Activated CD4-positive, alpha-beta memory T cell treated with anti-CD3 and anti-CD28 coated beads for 36 hours (primary cell): ENCODE measurements at regions not wholly inside any gene's neighbourhood (a gene's known extent, or its start where the extent isn't known, plus 50 kb on each side); places are given as distances from the start of the nearest gene placed in this dataset.
"Not testable (repeated sequence)": the region's sequence is repeated elsewhere in the genome, so short reads cannot be mapped to it uniquely, and the experiment has no call there.

Experiments used
- CTCF ChIA-PET: fragments of 350-600 bp; sonication (Branson Sonifier 250); formaldehyde crosslinking; loops from one replicate; lab custom pipeline; 2021; ENCODE audit warnings: antibody characterized with exemption, inconsistent platforms; lab: Charles Lee
- POLR2A ChIA-PET: fragments of 350-600 bp; sonication (Branson Sonifier 250); formaldehyde crosslinking; loops from one replicate; lab custom pipeline; 2021; ENCODE audit warnings: antibody characterized with exemption; lab: Charles Lee
- DNase-seq: peaks from one replicate; pipeline ENCODE4 v3.0.0-alpha.2; 2020
- H3K27ac Mint-ChIP-seq: one replicate; pipeline ENCODE4 v1.8.0; 2021; ENCODE audit warnings: mixed read lengths
- H3K27me3 Mint-ChIP-seq: one replicate; pipeline ENCODE4 v1.8.0; 2021; ENCODE audit warnings: mixed read lengths
- H3K36me3 Mint-ChIP-seq: one replicate; pipeline ENCODE4 v1.8.0; 2021; ENCODE audit warnings: mixed read lengths
- H3K4me1 Mint-ChIP-seq: one replicate; pipeline ENCODE4 v1.8.0; 2021; ENCODE audit warnings: low read depth, mixed read lengths
- H3K4me3 Mint-ChIP-seq: one replicate; pipeline ENCODE4 v1.8.0; 2021; ENCODE audit warnings: mild to moderate bottlenecking, mixed read lengths
- H3K9me3 Mint-ChIP-seq: one replicate; pipeline ENCODE4 v1.8.0; 2021; ENCODE audit warnings: mixed read lengths
- intact Hi-C: fragments of 100-400 bp; cut with micrococcal nuclease; formaldehyde crosslinking; loops from one replicate; pipeline ENCODE4 v1.15.1; 2023

- H3K27ac Mint-ChIP-seq: no peak overlapping the region
- ChIA-PET CTCF (no interaction called here), POLR2A (no interaction called here)
- H3K4me3 Mint-ChIP-seq: no peak overlapping the region
- no peaks in the 10 kb centered on the region for H3K4me1 Mint-ChIP-seq
- H3K9me3 Mint-ChIP-seq: peaks cover 24% of the 10 kb centered on the region
- H3K36me3 Mint-ChIP-seq: no peaks in the 10 kb centered on the region
- no peaks in the 10 kb centered on the region for H3K27me3 Mint-ChIP-seq
- intact Hi-C loops: no loop called here
- no peak for DNase-seq
Measured at GRCh38 chr16:59864981-59865666, 1131.0 kb upstream of the GOT2 start.

GRCh38 chr16:59859676-59860402, 1125.7 kb upstream of the GOT2 start:
- Mint-ChIP-seq H3K27me3 (no peaks in the 10 kb centered on the region), H3K4me3 (no peak overlapping the region), H3K27ac (no peak overlapping the region), H3K9me3 (peaks cover 23% of the 10 kb centered on the region), H3K36me3 (no peaks in the 10 kb centered on the region), H3K4me1 (no peaks in the 10 kb centered on the region)
- no peak for DNase-seq
- CTCF ChIA-PET: no interaction called here
- POLR2A ChIA-PET: no interaction called here
- intact Hi-C loops: no loop called here

DNA sequence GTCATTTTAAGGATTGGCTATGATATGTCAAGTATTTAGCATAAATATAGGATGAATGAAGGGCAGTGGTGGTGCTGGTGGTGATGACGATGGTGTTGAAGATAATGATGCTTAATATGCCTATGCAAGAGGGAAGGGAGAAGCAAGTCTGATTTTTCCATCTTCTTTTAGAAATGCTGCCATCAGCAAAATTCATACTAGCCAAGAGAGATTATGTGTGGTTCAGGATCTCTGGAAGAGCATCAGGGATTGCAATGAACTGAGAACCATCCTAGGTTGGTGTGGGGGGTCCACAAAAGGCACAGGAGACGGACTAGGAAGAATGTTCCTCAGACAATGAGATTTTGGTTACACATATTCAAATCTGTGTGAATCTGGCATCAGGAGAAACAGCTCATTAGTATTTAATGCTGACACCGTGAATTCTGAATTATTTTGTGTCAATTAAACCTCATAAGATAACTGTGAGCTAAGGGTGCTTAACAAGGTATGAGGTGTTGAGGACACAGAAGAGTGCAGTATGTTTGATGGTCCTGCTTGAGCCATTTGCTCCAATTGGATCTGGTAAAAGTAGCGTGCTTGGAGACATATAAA, 1120.8 kb upstream of the GOT2 start:
- ChIA-PET CTCF (no interaction called here), POLR2A (no interaction called here)
- H3K4me1 Mint-ChIP-seq: no peaks in the 10 kb centered on the region
- DNase-seq: no peak
- intact Hi-C loops: no loop called here
- no peaks in the 10 kb centered on the region for H3K36me3 Mint-ChIP-seq
- no peaks in the 10 kb centered on the region for H3K27me3 Mint-ChIP-seq
- peaks cover 30% of the 10 kb centered on the region for H3K9me3 Mint-ChIP-seq
- no peak overlapping the region for H3K4me3 Mint-ChIP-seq
- no peak overlapping the region for H3K27ac Mint-ChIP-seq

- intact Hi-C loops: no loop called here
- Mint-ChIP-seq H3K36me3 (no peaks in the 10 kb centered on the region), H3K27ac (no peak overlapping the region), H3K4me3 (no peak overlapping the region), H3K9me3 (peaks cover 32% of the 10 kb centered on the region), H3K27me3 (no peaks in the 10 kb centered on the region), H3K4me1 (no peaks in the 10 kb centered on the region)
- no peak for DNase-seq
- POLR2A ChIA-PET: no interaction called here
- CTCF ChIA-PET: no interaction called here
Measured at GRCh38 chr16:59849716-59850115, 1115.6 kb upstream of the GOT2 start.

- Mint-ChIP-seq H3K27me3 (no peaks in the 10 kb centered on the region), H3K4me1 (no peaks in the 10 kb centered on the region), H3K27ac (no peak overlapping the region), H3K4me3 (no peak overlapping the region), H3K36me3 (no peaks in the 10 kb centered on the region), H3K9me3 (peaks cover 32% of the 10 kb centered on the region)
- CTCF ChIA-PET: no interaction called here
- intact Hi-C loops: no loop called here
- DNase-seq: no peak
- POLR2A ChIA-PET: no interaction called here
Measured at GRCh38 chr16:59848296-59848695, 1114.2 kb upstream of the GOT2 start.

DNA sequence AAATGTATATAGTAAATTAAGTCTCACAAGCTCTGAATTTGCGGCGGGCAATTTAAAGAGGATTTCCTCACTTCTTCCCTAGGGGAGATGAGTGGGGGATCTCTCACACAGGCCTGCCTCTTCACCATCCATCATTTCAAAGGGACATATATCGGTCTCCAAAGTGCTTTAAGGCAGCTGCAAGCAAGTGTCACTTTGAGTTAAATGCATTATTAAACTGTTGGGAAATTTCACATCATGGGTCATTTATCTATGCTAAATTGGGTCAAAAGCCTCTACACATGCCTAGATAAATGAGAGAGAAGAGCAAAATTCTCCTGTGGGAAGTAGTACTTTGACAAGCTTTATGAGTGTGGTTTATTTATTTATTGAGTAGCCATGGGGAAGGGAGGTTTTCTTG, 1106.1 kb upstream of the GOT2 start:
- intact Hi-C loops: no loop called here
- no peak for DNase-seq
- Mint-ChIP-seq H3K36me3 (peaks cover 2% of the 10 kb centered on the region), H3K9me3 (peaks cover 33% of the 10 kb centered on the region), H3K27ac (no peak overlapping the region), H3K4me1 (no peaks in the 10 kb centered on the region), H3K4me3 (no peak overlapping the region), H3K27me3 (no peaks in the 10 kb centered on the region)
- ChIA-PET CTCF (no interaction called here), POLR2A (no interaction called here)

GRCh38 chr16:59826767-59827166, 1092.7 kb upstream of the GOT2 start:
- Mint-ChIP-seq H3K4me3 (no peak overlapping the region), H3K36me3 (no peaks in the 10 kb centered on the region), H3K9me3 (peaks cover 23% of the 10 kb centered on the region), H3K27me3 (no peaks in the 10 kb centered on the region), H3K27ac (no peak overlapping the region), H3K4me1 (no peaks in the 10 kb centered on the region)
- POLR2A ChIA-PET: no interaction called here
- DNase-seq: no peak
- intact Hi-C loops: no loop called here
- CTCF ChIA-PET: no interaction called here

DNA sequence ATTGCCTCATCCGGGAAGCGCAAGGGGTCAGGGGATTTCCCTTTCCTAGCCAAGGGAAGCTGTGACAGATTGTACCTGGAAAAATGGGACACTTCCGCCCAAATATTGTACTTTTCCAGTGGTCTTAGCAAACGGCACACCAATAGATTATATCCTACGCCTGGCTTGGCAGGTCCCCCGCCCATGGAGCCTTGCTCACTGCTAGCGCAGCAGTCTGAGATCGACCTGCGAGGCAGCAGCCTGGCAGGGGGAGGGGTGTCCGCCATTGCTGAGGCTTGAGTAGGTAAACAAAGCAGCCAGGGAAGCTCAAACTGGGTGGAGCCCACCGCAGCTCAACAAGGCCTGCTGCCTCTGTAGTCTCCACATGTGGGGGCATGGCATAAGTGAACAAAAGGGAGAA, 1075.4 kb upstream of the GOT2 start:
- H3K27ac Mint-ChIP-seq, DNase-seq, H3K4me1 Mint-ChIP-seq, H3K27me3 Mint-ChIP-seq, H3K36me3 Mint-ChIP-seq, POLR2A ChIA-PET, H3K4me3 Mint-ChIP-seq, CTCF ChIA-PET, intact Hi-C loops: not testable (repeated sequence)
- peaks cover 51% of the 10 kb centered on the region for H3K9me3 Mint-ChIP-seq

DNA sequence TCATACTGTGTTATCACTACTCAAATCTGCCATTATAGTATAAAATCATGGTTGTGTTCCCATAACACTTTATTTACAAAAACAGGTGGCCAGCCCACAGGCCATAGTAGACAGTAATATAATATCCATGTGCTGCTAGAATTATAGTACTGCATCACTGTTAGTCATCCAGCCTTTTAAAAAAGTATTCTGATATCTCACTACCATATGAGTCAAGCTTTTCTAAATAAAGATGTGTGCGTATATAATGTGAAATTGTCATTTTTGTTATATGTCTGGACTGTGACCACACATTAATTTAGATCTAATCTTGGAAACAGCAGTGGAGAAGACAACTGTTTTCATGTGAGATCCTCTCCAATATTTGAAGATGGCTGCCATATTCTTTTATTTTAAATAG, 1049.1 kb upstream of the GOT2 start:
- Mint-ChIP-seq H3K4me1 (no peaks in the 10 kb centered on the region), H3K36me3 (no peaks in the 10 kb centered on the region), H3K27ac (no peak overlapping the region), H3K4me3 (no peak overlapping the region), H3K9me3 (peaks cover 31% of the 10 kb centered on the region), H3K27me3 (no peaks in the 10 kb centered on the region)
- POLR2A ChIA-PET: no interaction called here
- CTCF ChIA-PET: no interaction called here
- intact Hi-C loops: no loop called here
- DNase-seq: no peak

DNA sequence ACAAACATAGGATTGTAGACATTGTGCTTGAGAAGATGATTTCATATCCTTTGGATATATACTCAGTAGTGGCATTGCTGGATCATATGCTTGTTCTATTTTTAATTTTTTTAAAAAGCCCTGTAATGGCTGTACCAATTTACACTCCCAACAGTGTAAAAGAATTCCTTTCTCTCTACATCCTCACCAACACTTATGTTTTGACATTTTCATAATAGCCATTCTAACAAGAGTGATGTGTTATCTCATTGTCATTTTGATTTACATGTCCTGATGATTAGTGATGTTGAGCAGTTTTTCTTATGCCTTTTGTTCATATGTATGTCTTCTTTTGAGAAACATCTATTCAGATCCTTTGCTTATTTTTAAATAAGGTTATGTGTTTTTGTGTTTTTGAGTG, 1039.2 kb upstream of the GOT2 start:
- Mint-ChIP-seq H3K27me3 (no peaks in the 10 kb centered on the region), H3K9me3 (peaks cover 10% of the 10 kb centered on the region), H3K4me1 (no peaks in the 10 kb centered on the region), H3K36me3 (no peaks in the 10 kb centered on the region), H3K4me3 (no peak overlapping the region), H3K27ac (no peak overlapping the region)
- DNase-seq: no peak
- CTCF ChIA-PET: no interaction called here
- intact Hi-C loops: no loop called here
- POLR2A ChIA-PET: no interaction called here

DNA sequence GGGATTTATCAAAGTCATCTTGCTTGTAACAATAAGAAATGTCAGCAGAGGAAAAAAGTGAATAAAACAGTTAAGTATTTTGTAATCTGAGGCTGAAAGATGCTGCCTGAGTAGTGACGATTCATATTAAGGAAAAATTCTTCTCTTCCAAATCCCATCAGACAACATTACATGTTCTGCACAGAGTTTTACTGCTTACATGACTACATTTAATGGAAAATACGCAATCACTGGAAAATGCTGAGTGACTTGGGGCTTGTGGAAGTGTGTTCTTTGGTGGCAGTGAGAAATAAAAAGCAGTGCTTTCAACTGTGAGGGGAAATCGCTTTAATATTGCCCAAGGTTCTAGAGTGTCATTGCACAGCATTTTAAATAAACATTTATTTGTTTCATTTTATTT, 1025.2 kb upstream of the GOT2 start:
- no peak for DNase-seq
- Mint-ChIP-seq H3K4me3 (no peak overlapping the region), H3K4me1 (no peaks in the 10 kb centered on the region), H3K36me3 (no peaks in the 10 kb centered on the region), H3K27me3 (no peaks in the 10 kb centered on the region), H3K27ac (no peak overlapping the region), H3K9me3 (peaks cover 42% of the 10 kb centered on the region)
- ChIA-PET POLR2A (no interaction called here), CTCF (no interaction called here)
- intact Hi-C loops: no loop called here

DNA sequence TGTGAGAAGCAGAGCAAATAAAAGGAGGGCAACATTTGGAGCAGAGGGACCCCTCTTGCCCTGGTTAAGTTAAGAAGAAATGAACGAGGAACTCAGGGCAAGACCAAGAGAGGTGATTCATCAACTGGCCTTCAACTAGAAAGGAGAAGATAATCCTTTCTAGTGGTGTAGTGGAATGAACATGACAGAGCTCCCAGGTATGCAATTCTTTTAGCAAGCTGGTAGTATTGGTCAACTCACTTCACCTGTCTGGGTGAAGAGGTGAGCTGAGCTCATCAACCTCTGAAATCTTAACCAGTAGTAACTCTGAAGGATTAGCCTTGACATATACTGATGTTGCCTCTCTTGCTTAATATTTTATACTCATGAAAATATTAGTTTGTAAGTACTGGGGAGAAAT, 1024.7 kb upstream of the GOT2 start:
- H3K9me3 Mint-ChIP-seq: peaks cover 39% of the 10 kb centered on the region
- H3K4me1 Mint-ChIP-seq: no peaks in the 10 kb centered on the region
- no peak for DNase-seq
- ChIA-PET POLR2A (no interaction called here), CTCF (no interaction called here)
- no peak overlapping the region for H3K27ac Mint-ChIP-seq
- no peak overlapping the region for H3K4me3 Mint-ChIP-seq
- intact Hi-C loops: no loop called here
- H3K27me3 Mint-ChIP-seq: no peaks in the 10 kb centered on the region
- H3K36me3 Mint-ChIP-seq: no peaks in the 10 kb centered on the region

DNA sequence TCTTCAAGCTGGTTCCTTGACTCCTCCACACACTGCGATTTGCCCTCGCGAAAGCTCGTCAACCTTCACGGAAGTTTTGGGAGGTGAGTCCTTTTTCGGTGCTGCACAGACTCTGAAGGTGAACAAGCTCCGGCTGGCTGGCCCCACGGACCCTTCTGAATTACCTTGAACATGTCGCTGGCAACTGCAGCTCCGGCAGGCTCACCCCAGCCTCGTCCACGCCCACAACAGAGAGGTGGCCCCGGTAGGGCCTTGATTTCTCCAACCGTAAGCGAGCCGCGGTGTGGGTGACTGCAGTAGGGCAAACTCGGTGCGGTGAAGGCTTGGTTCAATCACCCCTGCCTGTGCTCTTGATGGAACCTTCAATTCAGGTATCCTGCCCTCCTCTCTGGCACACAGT, 1020.7 kb upstream of the GOT2 start:
- Mint-ChIP-seq H3K27me3 (no peaks in the 10 kb centered on the region), H3K36me3 (no peaks in the 10 kb centered on the region), H3K4me3 (no peak overlapping the region), H3K9me3 (peaks cover 8% of the 10 kb centered on the region), H3K4me1 (no peaks in the 10 kb centered on the region), H3K27ac (no peak overlapping the region)
- no peak for DNase-seq
- ChIA-PET POLR2A (no interaction called here), CTCF (no interaction called here)
- intact Hi-C loops: no loop called here
